ENCODE measurements at regions not wholly inside any gene's neighbourhood (a gene's known extent, or its start where the extent isn't known, plus 50 kb on each side); places are given as distances from the start of the nearest gene placed in this dataset.
"Not testable (repeated sequence)": the region's sequence is repeated elsewhere in the genome, so short reads cannot be mapped to it uniquely, and the experiment has no call there.

- Histone ChIP-seq H3K4me3 (no peak overlapping the region), H3K9me3 (peaks cover 0 to 29% (median 7%) of the 10 kb centered on the region in 8 donors), H3K27ac (no peak overlapping the region), H3K4me1 (no peaks in the 10 kb centered on the region), H3K27me3 (replicated peaks in 1 of 7) (no peaks in the 10 kb centered on the region), H3K36me3 (no peaks in the 10 kb centered on the region)
- TF ChIP-seq POLR2A (IDR thresholded peaks at IDR 0.05), result no peak
- DNase-seq, result no peak
- intact Hi-C loops (cut with DNase I; ENCODE audit: low total_unique reads), result no loop called here
These were observed 1353.4 kb upstream of the GOT2 start for GRCh38 chr16:60087530-60087929.

- intact Hi-C loops (cut with DNase I; ENCODE audit: low total_unique reads); H3K27me3 ChIP-seq (replicated peaks in 1 of 7); H3K4me1 ChIP-seq; H3K9me3 ChIP-seq; H3K27ac ChIP-seq; H3K36me3 ChIP-seq; DNase-seq; H3K4me3 ChIP-seq: not testable (repeated sequence)
- 83 to 98% (median 91%) methylated on average over 8 to 10 of the region's 10 CpGs for WGBS, 5 donors
These were observed 1344.7 kb upstream of the GOT2 start for GRCh38 chr16:60078819-60079218.

GRCh38 chr16:60077861-60078260 lies 1343.7 kb upstream of the GOT2 start:
- Histone ChIP-seq H3K27ac (peak overlapping the region in 2 of 8 donors; percentile 2 to 60), H3K36me3 (no peaks in the 10 kb centered on the region), H3K4me3 (no peak overlapping the region), H3K4me1 (no peaks in the 10 kb centered on the region), H3K27me3 (replicated peaks in 1 of 7) (no peaks in the 10 kb centered on the region), H3K9me3 (peaks cover 0 to 9% (median 0%) of the 10 kb centered on the region in 8 donors)
- TF ChIP-seq POLR2AphosphoS5 (IDR thresholded peaks at IDR 0.05) (no peak), POLR2A (IDR thresholded peaks at IDR 0.05) (no peak), CTCF (IDR thresholded peaks at IDR 0.05 in 8 of 11, conservative IDR thresholded peaks at IDR 0.05 in 3 of 11) (no peak)
- intact Hi-C loops (cut with DNase I; ENCODE audit: low total_unique reads), result no loop called here
- DNase-seq, result no peak
- WGBS, 5 donors, result 41 to 52% (median 52%) methylated on average over 3 of the region's 3 CpGs

- TF ChIP-seq POLR2A (IDR thresholded peaks at IDR 0.05), result no peak
- no peak for TF ChIP-seq POLR2AphosphoS5 (IDR thresholded peaks at IDR 0.05)
- TF ChIP-seq CTCF (IDR thresholded peaks at IDR 0.05 in 8 of 11, conservative IDR thresholded peaks at IDR 0.05 in 3 of 11), result no peak
- Histone ChIP-seq H3K4me1 (no peaks in the 10 kb centered on the region), H3K36me3 (no peaks in the 10 kb centered on the region), H3K9me3 (peaks cover 0 to 9% (median 0%) of the 10 kb centered on the region in 8 donors), H3K4me3 (no peak overlapping the region), H3K27ac (no peak overlapping the region), H3K27me3 (replicated peaks in 1 of 7) (no peaks in the 10 kb centered on the region)
- DNase-seq, result no peak
- intact Hi-C loops (cut with DNase I; ENCODE audit: low total_unique reads), result no loop called here
- WGBS, 5 donors, result 83 to 99% (median 89%) methylated on average over 4 of the region's 4 CpGs
These were observed 1340.3 kb upstream of the GOT2 start for GRCh38 chr16:60074378-60074777.

- no peak for DNase-seq
- H3K4me3 ChIP-seq, result no peak overlapping the region
- intact Hi-C loops (cut with DNase I; ENCODE audit: low total_unique reads), result no loop called here
- H3K4me1 ChIP-seq, result no peaks in the 10 kb centered on the region
- WGBS, 5 donors, result 77 to 86% (median 84%) methylated on average over 4 of the region's 4 CpGs
- no peak for TF ChIP-seq POLR2A (IDR thresholded peaks at IDR 0.05)
- no peak for TF ChIP-seq CTCF (IDR thresholded peaks at IDR 0.05 in 8 of 11, conservative IDR thresholded peaks at IDR 0.05 in 3 of 11)
- no peak for TF ChIP-seq POLR2AphosphoS5 (IDR thresholded peaks at IDR 0.05)
- H3K27me3 ChIP-seq (replicated peaks in 1 of 7), result no peaks in the 10 kb centered on the region
- H3K27ac ChIP-seq, result no peak overlapping the region
- peaks cover 0 to 9% (median 0%) of the 10 kb centered on the region in 8 donors for H3K9me3 ChIP-seq
- no peaks in the 10 kb centered on the region for H3K36me3 ChIP-seq
These were observed 1339.3 kb upstream of the GOT2 start for GRCh38 chr16:60073376-60073775.
